ENCODE measurements at regions not wholly inside any gene's neighbourhood (a gene's known extent, or its start where the extent isn't known, plus 50 kb on each side); places are given as distances from the start of the nearest gene placed in this dataset.

DNA sequence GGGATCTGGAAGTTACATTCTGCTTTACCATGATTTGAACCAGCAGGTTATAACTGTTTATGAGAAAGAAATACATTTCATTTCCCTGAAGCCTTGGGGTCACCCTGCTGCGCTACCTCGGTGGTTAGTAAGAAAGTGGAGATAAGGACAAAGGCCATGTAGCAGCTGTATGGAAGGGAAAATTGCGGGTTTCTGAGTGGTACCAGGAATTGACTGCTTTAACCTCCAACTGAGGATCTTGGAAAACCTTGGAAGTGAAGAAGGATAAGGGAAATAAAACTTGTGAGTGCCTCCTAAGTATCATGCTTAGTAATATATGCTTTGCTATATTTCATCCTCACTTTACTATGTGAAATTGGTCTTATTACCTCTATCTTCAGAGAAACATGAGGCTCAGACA lies 76.1 kb upstream of the GAP43 start:
- H3K36me3 ChIP-seq = no peaks in the 10 kb centered on the region
- no peak overlapping the region for H3K27ac ChIP-seq
- H3K4me1 ChIP-seq = no peaks in the 10 kb centered on the region
- DNase-seq = no peak
- H3K27me3 ChIP-seq (replicated peaks in 1 of 7) = no peaks in the 10 kb centered on the region
- no peaks in the 10 kb centered on the region for H3K9me3 ChIP-seq
- no peak for TF ChIP-seq POLR2A (IDR thresholded peaks at IDR 0.05)
- no peak for TF ChIP-seq POLR2AphosphoS5 (IDR thresholded peaks at IDR 0.05)
- TF ChIP-seq, protein P1, sequence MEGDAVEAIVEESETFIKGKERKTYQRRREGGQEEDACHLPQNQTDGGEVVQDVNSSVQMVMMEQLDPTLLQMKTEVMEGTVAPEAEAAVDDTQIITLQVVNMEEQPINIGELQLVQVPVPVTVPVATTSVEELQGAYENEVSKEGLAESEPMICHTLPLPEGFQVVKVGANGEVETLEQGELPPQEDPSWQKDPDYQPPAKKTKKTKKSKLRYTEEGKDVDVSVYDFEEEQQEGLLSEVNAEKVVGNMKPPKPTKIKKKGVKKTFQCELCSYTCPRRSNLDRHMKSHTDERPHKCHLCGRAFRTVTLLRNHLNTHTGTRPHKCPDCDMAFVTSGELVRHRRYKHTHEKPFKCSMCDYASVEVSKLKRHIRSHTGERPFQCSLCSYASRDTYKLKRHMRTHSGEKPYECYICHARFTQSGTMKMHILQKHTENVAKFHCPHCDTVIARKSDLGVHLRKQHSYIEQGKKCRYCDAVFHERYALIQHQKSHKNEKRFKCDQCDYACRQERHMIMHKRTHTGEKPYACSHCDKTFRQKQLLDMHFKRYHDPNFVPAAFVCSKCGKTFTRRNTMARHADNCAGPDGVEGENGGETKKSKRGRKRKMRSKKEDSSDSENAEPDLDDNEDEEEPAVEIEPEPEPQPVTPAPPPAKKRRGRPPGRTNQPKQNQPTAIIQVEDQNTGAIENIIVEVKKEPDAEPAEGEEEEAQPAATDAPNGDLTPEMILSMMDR (IDR thresholded peaks at IDR 0.05 in 8 of 11, conservative IDR thresholded peaks at IDR 0.05 in 3 of 11) = no peak
- intact Hi-C loops (cut with DNase I; ENCODE audit: low total_unique reads) = no loop called here
- 87 to 93% (median 89%) methylated on average over 3 of the region's 3 CpGs for WGBS, 5 donors
- H3K4me3 ChIP-seq = no peak overlapping the region

DNA sequence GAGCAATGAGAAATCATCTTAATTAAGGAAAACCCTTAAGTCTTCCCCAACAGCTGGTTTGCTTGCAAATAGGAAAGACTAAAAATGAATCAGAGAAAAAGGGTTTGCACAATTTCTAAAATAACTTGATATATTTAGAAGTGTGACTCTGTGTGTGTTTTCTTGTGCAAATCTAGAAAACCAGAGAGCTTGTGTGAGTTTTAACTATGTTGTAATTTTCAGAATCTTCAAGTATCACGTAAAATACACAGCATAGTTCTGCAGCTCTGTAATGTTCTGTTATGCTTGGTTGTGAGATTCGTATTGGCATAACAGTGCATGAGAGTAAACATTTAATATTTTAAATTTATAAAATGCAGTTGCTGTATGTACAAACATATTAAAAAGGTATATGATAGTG lies 74.7 kb upstream of the GAP43 start:
- DNase-seq = no peak
- no peaks in the 10 kb centered on the region for H3K9me3 ChIP-seq
- no peaks in the 10 kb centered on the region for H3K27me3 ChIP-seq (replicated peaks in 1 of 7)
- no peak overlapping the region for H3K27ac ChIP-seq
- H3K4me1 ChIP-seq = no peaks in the 10 kb centered on the region
- no peak overlapping the region for H3K4me3 ChIP-seq
- H3K36me3 ChIP-seq = no peaks in the 10 kb centered on the region
- TF ChIP-seq, protein P1 (IDR thresholded peaks at IDR 0.05 in 8 of 11, conservative IDR thresholded peaks at IDR 0.05 in 3 of 11) = no peak
- TF ChIP-seq POLR2A (IDR thresholded peaks at IDR 0.05) (no peak), POLR2AphosphoS5 (IDR thresholded peaks at IDR 0.05) (no peak)
- WGBS, 5 donors = 85 to 89% (median 88%) methylated on average over 2 of the region's 2 CpGs
- intact Hi-C loops (cut with DNase I; ENCODE audit: low total_unique reads) = no loop called here

DNA sequence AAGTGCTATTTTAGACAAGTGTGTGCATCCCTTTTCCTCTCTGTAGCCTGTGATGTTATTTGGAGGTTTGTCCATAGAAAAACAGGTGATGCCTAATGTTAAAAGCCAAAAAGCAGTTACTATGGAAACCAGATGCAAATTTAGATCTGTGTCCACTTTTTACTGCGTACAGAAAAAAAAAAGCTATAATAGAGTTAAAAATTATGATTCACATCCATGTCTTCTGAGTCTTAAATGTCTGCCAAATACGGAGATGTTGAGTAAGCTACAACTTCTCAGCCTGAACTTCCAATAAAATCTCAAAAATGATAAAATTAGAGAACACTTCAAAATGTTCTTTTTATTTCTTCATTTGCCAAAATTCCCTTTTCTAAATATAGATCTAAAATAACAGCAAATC lies 74.2 kb upstream of the GAP43 start:
- WGBS, 5 donors = 72 to 86% (median 80%) methylated on average over 2 of the region's 2 CpGs
- no peak overlapping the region for H3K4me3 ChIP-seq

DNA sequence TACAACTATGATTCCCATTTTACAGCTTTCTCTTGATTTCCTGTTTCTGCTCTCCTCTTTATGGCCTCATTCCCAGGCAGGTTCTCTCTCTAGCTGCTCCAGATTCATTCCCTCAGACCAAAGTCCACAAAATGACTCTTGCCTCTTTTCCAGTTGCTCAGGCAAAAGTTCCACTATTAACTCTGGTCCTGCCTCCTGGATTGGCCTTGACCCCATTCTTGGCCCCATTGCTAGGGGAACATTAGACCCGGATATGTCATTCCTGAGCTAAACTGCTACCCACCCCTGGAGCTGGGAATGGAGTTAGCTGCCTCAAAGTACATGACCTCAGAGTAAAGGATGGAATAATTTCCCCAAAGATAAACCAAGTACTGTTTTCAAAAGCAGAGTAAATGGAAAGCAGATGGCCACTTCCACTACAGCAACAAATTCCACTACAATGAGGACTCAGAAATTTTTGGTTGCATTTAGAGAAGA lies 73.0 kb upstream of the GAP43 start:
- intact Hi-C loops (cut with DNase I; ENCODE audit: low total_unique reads) = no loop called here
- no peaks in the 10 kb centered on the region for H3K36me3 ChIP-seq

More for the DNA sequence above, 74.2 kb upstream of the GAP43 start:
- intact Hi-C loops (cut with DNase I; ENCODE audit: low total_unique reads) = no loop called here
- H3K27me3 ChIP-seq (replicated peaks in 1 of 7) = no peaks in the 10 kb centered on the region
- DNase-seq = no peak
- H3K36me3 ChIP-seq = no peaks in the 10 kb centered on the region
- H3K9me3 ChIP-seq = no peaks in the 10 kb centered on the region
- no peak overlapping the region for H3K27ac ChIP-seq
- TF ChIP-seq POLR2A (IDR thresholded peaks at IDR 0.05) (no peak), POLR2AphosphoS5 (IDR thresholded peaks at IDR 0.05) (no peak)
- TF ChIP-seq, protein P1 (IDR thresholded peaks at IDR 0.05 in 8 of 11, conservative IDR thresholded peaks at IDR 0.05 in 3 of 11) = no peak
- no peaks in the 10 kb centered on the region for H3K4me1 ChIP-seq

More for the DNA sequence above, 73.0 kb upstream of the GAP43 start:
- Histone ChIP-seq H3K4me3 (no peak overlapping the region), H3K9me3 (no peaks in the 10 kb centered on the region), H3K27ac (no peak overlapping the region), H3K4me1 (no peaks in the 10 kb centered on the region), H3K27me3 (replicated peaks in 1 of 7) (no peaks in the 10 kb centered on the region)
- WGBS, 5 donors = 45 to 68% (median 67%) methylated on average over 1 of the region's 1 CpG
- DNase-seq = no peak
- TF ChIP-seq, protein P1 (IDR thresholded peaks at IDR 0.05 in 8 of 11, conservative IDR thresholded peaks at IDR 0.05 in 3 of 11) = no peak
- TF ChIP-seq POLR2A (IDR thresholded peaks at IDR 0.05) (no peak), POLR2AphosphoS5 (IDR thresholded peaks at IDR 0.05) (no peak)

Data from spleen (tissue), 11 donors.